Smooth muscle cell (in vitro differentiated cells): ENCODE measurements at regions not wholly inside any gene's neighbourhood (a gene's known extent, or its start where the extent isn't known, plus 50 kb on each side); places are given as distances from the start of the nearest gene placed in this dataset.

Experiments used
- DNase-seq: peaks from one replicate; lab custom pipeline; 2025; ENCODE audit not compliant: unreplicated experiment; lab: John Stamatoyannopoulos, UW
- H2AFZ ChIP-seq: fragments of 200-600 bp; sonication (generic); 2 replicates; pipeline ENCODE4 v1.6.0; 2016; ENCODE audit warnings: antibody characterized with exemption, low read depth, mild to moderate bottlenecking
- H3F3A ChIP-seq: fragments of 200-600 bp; sonication (generic); 2 replicates; pipeline ENCODE4 v1.6.0; 2017; ENCODE audit warnings: antibody characterized with exemption, low read depth
- H3K27ac ChIP-seq: fragments of 200-600 bp; sonication (generic); 2 replicates; pipeline ENCODE4 v1.5.1; 2016; ENCODE audit warnings: low read depth, mild to moderate bottlenecking
- H3K27me3 ChIP-seq: fragments of 200-600 bp; sonication (generic); 2 replicates; pipeline ENCODE4 v1.6.1; 2016; ENCODE audit warnings: low read depth, mild to moderate bottlenecking
- H3K36me3 ChIP-seq: fragments of 200-600 bp; sonication (generic); 2 replicates; pipeline ENCODE4 v1.5.1; 2016; ENCODE audit warnings: low read depth
- H3K4me1 ChIP-seq: fragments of 200-600 bp; sonication (generic); 2 replicates; pipeline ENCODE4 v1.5.1; 2016; ENCODE audit warnings: low read depth
- H3K4me2 ChIP-seq: fragments of 200-600 bp; sonication (generic); 2 replicates; pipeline ENCODE4 v1.6.0; 2016; ENCODE audit warnings: mild to moderate bottlenecking
- H3K4me3 ChIP-seq: fragments of 200-600 bp; sonication (generic); 2 replicates; pipeline ENCODE4 v1.5.1; 2016; ENCODE audit warnings: mild to moderate bottlenecking
- H3K79me2 ChIP-seq: fragments of 200-600 bp; sonication (generic); 2 replicates; pipeline ENCODE4 v1.6.0; 2016; ENCODE audit warnings: low read depth, mild to moderate bottlenecking
- H3K9ac ChIP-seq: fragments of 200-600 bp; sonication (generic); 2 replicates; pipeline ENCODE4 v1.6.0; 2016; ENCODE audit warnings: low read depth
- H3K9me3 ChIP-seq: fragments of 200-600 bp; sonication (generic); replicated peaks from 2 replicates; pipeline ENCODE4 v1.5.1; 2016; ENCODE audit warnings: low read depth
- H4K20me1 ChIP-seq: fragments of 200-600 bp; sonication (generic); 2 replicates; pipeline ENCODE4 v1.6.0; 2016; ENCODE audit warnings: low read depth
- WGBS: methylation state at CpG from one replicate; pipeline ENCODE4 v1.1.7; 2016; ENCODE audit warnings: low lambda C conversion rate; 5-methylcytosine and 5-hydroxymethylcytosine counted together
- TF ChIP-seq, protein P1 (sequence below): fragments of 200-600 bp; sonication (generic); IDR thresholded peaks from 2 replicates; pipeline ENCODE4 v1.5.1; 2017; ENCODE audit warnings: borderline replicate concordance, mild to moderate bottlenecking, antibody characterized with exemption; ENCODE audit not compliant: insufficient read depth, poor library complexity, severe bottlenecking

GRCh38 chr20:34181484-34181883 is 59.7 kb upstream of the ASIP start:
- no peak overlapping the region for H3K9ac ChIP-seq
- H3K27me3 ChIP-seq = no peaks in the 10 kb centered on the region
- no peak overlapping the region for H3K27ac ChIP-seq
- TF ChIP-seq, protein P1, sequence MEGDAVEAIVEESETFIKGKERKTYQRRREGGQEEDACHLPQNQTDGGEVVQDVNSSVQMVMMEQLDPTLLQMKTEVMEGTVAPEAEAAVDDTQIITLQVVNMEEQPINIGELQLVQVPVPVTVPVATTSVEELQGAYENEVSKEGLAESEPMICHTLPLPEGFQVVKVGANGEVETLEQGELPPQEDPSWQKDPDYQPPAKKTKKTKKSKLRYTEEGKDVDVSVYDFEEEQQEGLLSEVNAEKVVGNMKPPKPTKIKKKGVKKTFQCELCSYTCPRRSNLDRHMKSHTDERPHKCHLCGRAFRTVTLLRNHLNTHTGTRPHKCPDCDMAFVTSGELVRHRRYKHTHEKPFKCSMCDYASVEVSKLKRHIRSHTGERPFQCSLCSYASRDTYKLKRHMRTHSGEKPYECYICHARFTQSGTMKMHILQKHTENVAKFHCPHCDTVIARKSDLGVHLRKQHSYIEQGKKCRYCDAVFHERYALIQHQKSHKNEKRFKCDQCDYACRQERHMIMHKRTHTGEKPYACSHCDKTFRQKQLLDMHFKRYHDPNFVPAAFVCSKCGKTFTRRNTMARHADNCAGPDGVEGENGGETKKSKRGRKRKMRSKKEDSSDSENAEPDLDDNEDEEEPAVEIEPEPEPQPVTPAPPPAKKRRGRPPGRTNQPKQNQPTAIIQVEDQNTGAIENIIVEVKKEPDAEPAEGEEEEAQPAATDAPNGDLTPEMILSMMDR = no peak
- H2AFZ ChIP-seq = no peak overlapping the region
- DNase-seq = no peak
- H3K9me3 ChIP-seq = no peaks in the 10 kb centered on the region
- H3K4me3 ChIP-seq = no peak overlapping the region
- no peaks in the 10 kb centered on the region for H4K20me1 ChIP-seq
- no peaks in the 10 kb centered on the region for H3K79me2 ChIP-seq
- 94% methylated on average over 2 of the region's 2 CpGs for WGBS
- no peaks in the 10 kb centered on the region for H3F3A ChIP-seq
- no peaks in the 10 kb centered on the region for H3K36me3 ChIP-seq
- no peaks in the 10 kb centered on the region for H3K4me1 ChIP-seq
- H3K4me2 ChIP-seq = no peak overlapping the region

DNA sequence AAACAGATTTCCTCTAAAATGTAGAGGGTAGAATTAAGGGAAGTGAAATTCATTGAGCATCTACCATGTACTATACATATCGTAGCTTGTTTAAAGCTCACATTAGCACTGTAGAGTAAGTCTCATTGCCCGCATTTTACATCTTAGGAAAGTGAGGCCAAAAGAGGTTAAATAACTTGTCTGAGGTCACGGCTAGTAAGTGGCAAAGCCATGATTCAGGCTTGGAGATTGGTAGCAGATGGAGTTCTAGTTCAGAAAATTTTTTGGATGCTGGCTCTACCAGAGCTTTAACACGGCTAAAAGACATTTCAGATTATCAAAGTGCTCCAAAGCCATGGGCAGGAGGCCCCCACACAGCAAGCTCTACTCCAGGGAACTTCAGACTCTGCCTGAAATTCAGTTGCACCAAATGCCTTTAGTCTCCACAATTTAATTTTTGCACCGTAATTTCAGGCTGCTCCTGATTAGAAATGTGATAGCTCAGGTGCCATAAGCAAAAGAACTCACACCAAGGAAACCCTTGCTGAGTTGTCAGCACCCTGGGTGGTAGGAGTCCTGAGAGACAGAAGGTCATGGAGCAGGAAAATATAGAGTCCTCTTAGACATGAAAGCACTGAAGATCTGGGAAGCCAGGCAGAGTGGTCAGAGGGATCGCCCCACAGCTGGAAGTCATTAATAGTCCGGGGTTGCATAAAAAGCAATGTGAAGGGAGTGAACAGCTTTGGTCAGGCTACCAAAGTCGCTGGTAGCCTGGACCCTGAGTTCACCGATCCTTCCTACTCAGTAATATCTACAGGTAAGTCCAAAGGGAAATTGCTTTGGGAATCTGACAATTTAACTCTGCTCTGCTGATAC is 55.2 kb upstream of the ASIP start:
- 74% methylated on average over 9 of the region's 9 CpGs for whole genome bisulfite sequencing
- H3K9me3 ChIP-seq = no peaks in the 10 kb centered on the region
- no peak overlapping the region for H3K9ac ChIP-seq
- H3K4me2 ChIP-seq = no peak overlapping the region
- H2AFZ ChIP-seq = no peak overlapping the region
- H3K36me3 ChIP-seq = no peaks in the 10 kb centered on the region
- DNase-seq = no peak
- H3F3A ChIP-seq = no peaks in the 10 kb centered on the region
- H4K20me1 ChIP-seq = no peaks in the 10 kb centered on the region
- H3K4me1 ChIP-seq = no peaks in the 10 kb centered on the region
- no peak overlapping the region for H3K27ac ChIP-seq
- no peaks in the 10 kb centered on the region for H3K27me3 ChIP-seq
- H3K4me3 ChIP-seq = no peak overlapping the region
- TF ChIP-seq, protein P1 = no peak
- H3K79me2 ChIP-seq = no peaks in the 10 kb centered on the region

DNA sequence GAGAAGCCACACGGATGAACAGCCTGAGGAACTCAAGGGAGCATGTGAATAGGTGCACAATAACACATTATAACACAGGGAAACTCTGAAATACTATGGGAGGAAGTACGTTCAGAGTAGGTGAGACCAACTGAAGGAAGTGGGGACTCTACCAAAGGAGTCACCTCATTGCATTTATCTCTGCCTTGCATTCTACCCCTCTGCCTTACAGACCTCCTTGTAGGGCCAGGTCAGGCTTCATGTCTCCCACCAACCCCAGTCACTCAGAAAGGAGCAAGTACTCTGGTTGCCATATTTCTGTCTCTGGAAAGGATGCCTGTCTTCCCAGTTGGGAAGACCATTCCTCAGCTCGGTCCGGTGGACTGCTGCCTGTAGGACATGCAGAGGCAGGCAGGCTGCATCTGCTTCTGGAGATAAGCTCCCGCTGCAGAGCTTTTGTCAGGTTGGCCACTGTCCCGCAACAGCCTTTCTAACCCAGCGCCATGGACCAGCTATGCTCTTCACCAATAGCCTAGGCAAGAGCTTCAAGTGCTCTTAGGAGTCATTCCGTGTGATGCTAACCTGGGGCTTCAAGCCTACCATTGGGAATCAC is 51.6 kb upstream of the ASIP start:
- Histone ChIP-seq H3F3A (no peaks in the 10 kb centered on the region), H3K9ac (no peak overlapping the region), H2AFZ (no peak overlapping the region), H3K79me2 (no peaks in the 10 kb centered on the region), H3K9me3 (no peaks in the 10 kb centered on the region), H3K4me2 (no peak overlapping the region), H3K36me3 (no peaks in the 10 kb centered on the region), H3K27ac (no peak overlapping the region), H3K27me3 (no peaks in the 10 kb centered on the region), H3K4me1 (peaks cover 4% of the 10 kb centered on the region), H4K20me1 (no peaks in the 10 kb centered on the region), H3K4me3 (no peak overlapping the region)
- TF ChIP-seq, protein P1 = no peak
- DNase-seq = no peak
- 83% methylated on average over 8 of the region's 8 CpGs for WGBS
